Fibroblast of mammary gland (primary cell): ENCODE measurements at regions not wholly inside any gene's neighbourhood (a gene's known extent, or its start where the extent isn't known, plus 50 kb on each side); places are given as distances from the start of the nearest gene placed in this dataset.

Experiments
- DNase-seq: peaks from one replicate; pipeline ENCODE4 v3.0.0-alpha.2; 2010; ENCODE audit warnings: low read depth
- H3K4me3 ChIP-seq: 2 replicates; pipeline ENCODE4 v1.5.1; 2011; ENCODE audit warnings: low read depth, mild to moderate bottlenecking, low read length, moderate library complexity; ENCODE audit not compliant: control insufficient read depth
- TF ChIP-seq, protein P1 (sequence below): conservative IDR thresholded peaks from 2 replicates; pipeline ENCODE4 v1.5.1; 2011; ENCODE audit warnings: low read depth, low read length, inconsistent platforms; ENCODE audit not compliant: control insufficient read depth, insufficient read depth

GRCh38 chr7:90094030-90094429 is 60.2 kb upstream of the STEAP1 start:
- no peak overlapping the region for H3K4me3 ChIP-seq
- TF ChIP-seq, protein P1, sequence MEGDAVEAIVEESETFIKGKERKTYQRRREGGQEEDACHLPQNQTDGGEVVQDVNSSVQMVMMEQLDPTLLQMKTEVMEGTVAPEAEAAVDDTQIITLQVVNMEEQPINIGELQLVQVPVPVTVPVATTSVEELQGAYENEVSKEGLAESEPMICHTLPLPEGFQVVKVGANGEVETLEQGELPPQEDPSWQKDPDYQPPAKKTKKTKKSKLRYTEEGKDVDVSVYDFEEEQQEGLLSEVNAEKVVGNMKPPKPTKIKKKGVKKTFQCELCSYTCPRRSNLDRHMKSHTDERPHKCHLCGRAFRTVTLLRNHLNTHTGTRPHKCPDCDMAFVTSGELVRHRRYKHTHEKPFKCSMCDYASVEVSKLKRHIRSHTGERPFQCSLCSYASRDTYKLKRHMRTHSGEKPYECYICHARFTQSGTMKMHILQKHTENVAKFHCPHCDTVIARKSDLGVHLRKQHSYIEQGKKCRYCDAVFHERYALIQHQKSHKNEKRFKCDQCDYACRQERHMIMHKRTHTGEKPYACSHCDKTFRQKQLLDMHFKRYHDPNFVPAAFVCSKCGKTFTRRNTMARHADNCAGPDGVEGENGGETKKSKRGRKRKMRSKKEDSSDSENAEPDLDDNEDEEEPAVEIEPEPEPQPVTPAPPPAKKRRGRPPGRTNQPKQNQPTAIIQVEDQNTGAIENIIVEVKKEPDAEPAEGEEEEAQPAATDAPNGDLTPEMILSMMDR, result no peak
- no peak for DNase-seq
